Erythroblast (primary cell): ENCODE measurements at regions not wholly inside any gene's neighbourhood (a gene's known extent, or its start where the extent isn't known, plus 50 kb on each side); places are given as distances from the start of the nearest gene placed in this dataset.

ENCODE experiments used
- GATA1 ChIP-seq: IDR thresholded peaks from 2 replicates; pipeline ENCODE4 v1.6.1; 2011; ENCODE audit warnings: low read depth, mild to moderate bottlenecking, control low read depth, low read length, moderate library complexity
- POLR2A ChIP-seq: IDR thresholded peaks from 2 replicates; pipeline ENCODE4 v1.6.1; 2011; ENCODE audit warnings: mild to moderate bottlenecking, low read length

DNA sequence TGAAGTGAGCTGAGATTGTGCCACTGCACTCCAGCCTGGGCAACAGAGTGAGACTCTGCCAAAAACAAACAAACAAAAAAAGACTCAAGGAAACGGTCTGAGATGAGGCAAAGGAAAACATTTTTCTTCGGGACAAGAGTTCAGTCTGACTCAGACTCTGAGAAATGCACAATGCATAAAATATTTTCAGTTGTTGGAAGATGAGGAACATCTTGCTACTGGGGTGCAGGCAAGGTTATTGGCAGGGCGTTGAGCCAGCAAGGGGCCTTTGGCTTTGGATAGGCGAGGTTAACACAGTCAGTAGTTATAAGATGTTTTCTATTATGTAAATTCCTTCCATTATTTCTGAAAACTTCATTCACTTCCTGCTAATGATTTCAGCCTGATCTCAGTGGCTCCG lies 96.1 kb upstream of the VCX start:
- TF ChIP-seq POLR2A (no peak), GATA1 (no peak)
